Epithelial cell of esophagus (primary cell): ENCODE measurements at regions not wholly inside any gene's neighbourhood (a gene's known extent, or its start where the extent isn't known, plus 50 kb on each side); places are given as distances from the start of the nearest gene placed in this dataset.

Experiments
- DNase-seq: peaks from one replicate; pipeline ENCODE4 v3.0.0; 2010; ENCODE audit warnings: low read depth
- H3K4me3 ChIP-seq: 2 replicates; pipeline ENCODE4 v1.5.1; 2011; ENCODE audit warnings: mild to moderate bottlenecking, low read length, control low read depth
- TF ChIP-seq, protein P1 (sequence below): IDR thresholded peaks from 2 replicates; pipeline ENCODE4 v1.5.1; 2011; ENCODE audit warnings: low read depth, mild to moderate bottlenecking, low read length, control low read depth, inconsistent platforms; ENCODE audit not compliant: insufficient read depth; ENCODE audit errors: missing control alignments

DNA sequence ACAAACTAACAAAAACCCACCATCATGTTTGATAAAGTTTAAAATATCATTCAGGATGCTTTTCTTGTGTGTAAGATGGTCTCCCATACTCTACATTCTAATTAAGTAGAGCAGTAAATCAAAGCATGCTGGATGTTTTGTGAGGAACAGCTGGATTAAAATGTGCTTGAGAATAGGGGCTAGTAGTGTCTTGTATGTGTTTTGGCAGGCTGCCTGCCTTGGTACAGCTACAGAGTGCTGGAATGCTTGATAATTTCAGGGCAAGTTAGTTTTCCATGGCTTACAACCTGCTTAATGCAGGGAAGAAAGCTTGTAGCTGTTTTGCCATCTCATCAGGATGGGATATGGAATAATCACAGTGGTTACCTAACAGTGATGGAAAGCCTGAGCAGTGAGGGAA is 636.6 kb upstream of the MMS22L start:
- no peak overlapping the region for H3K4me3 ChIP-seq
- DNase-seq: peak; percentile 52

DNA sequence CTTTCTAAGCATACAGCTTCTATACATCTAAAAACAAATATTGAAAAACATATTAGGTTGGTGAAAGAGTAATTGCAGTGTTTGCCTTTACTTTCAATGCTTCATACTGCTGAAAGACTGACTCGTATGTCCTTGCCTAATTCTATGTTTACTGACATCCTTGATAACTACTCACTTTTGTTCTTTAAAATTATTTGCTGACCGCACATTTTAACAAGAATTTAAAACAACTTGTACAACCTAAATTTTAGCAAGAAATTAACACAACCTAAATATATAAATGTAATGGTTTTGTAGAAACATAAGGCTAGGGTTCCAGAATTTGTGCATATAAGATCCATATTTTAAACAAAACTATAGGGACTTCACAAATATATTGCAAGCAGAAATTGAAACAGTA is 640.2 kb upstream of the MMS22L start:
- H3K4me3 ChIP-seq: no peak overlapping the region
- TF ChIP-seq, protein P1, sequence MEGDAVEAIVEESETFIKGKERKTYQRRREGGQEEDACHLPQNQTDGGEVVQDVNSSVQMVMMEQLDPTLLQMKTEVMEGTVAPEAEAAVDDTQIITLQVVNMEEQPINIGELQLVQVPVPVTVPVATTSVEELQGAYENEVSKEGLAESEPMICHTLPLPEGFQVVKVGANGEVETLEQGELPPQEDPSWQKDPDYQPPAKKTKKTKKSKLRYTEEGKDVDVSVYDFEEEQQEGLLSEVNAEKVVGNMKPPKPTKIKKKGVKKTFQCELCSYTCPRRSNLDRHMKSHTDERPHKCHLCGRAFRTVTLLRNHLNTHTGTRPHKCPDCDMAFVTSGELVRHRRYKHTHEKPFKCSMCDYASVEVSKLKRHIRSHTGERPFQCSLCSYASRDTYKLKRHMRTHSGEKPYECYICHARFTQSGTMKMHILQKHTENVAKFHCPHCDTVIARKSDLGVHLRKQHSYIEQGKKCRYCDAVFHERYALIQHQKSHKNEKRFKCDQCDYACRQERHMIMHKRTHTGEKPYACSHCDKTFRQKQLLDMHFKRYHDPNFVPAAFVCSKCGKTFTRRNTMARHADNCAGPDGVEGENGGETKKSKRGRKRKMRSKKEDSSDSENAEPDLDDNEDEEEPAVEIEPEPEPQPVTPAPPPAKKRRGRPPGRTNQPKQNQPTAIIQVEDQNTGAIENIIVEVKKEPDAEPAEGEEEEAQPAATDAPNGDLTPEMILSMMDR: no peak

More for the DNA sequence above, 636.6 kb upstream of the MMS22L start:
- TF ChIP-seq, protein P1: no peak

DNA sequence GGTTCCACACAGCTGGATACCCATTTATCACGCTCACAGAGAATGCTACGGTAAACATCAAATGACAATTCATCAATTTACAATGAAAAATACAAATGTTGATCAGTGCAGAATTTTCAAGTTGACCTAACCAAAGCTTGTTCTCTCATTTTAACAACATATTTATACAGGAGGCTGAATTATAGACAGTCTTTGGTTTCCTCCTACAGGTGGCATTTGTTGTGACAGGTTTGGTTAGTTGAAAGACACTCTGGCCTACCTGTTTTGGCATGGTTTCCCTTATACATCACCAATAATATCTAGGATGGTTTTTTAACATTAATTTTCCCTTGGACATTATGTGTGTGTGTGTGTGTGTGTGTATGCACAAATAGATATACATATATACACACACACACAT is 642.5 kb upstream of the MMS22L start:
- H3K4me3 ChIP-seq: no peak overlapping the region
- TF ChIP-seq, protein P1: peak; percentile 58
- peak; percentile 50 for DNase-seq

More for the DNA sequence above, 640.2 kb upstream of the MMS22L start:
- DNase-seq: no peak

DNA sequence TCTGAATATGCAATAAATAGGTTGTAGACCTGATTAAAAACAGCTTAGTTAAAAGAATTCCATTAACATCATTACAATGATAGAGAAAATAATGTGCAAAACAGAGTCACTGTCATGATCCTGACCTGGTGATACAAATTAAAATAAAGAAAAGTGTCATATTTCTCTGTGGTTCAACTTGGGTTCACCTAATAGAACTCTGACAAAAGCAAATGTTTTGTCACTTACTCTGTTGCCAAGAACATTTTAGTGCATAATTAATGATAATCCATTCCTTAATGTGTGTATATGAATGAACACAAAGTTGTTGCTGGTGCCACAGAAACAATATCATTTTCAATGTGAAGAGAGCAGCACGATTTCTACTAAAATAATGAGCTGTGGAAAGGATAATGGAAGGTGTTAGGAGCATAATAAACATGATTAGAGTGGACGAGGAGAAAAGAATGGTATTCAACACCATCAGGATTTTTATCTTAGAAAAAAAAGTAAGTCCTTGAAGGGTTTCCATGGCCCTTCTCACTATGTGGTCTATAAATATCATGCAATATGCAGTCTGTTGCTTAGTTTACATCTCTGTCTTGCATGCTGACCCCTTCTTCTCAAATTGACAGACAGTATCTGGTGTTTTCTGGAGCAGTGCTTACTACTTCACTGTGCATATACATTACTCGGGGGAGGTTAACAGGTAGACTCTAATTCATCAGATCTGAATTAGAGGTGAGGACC is 656.6 kb upstream of the MMS22L start:
- no peak overlapping the region for H3K4me3 ChIP-seq
- TF ChIP-seq, protein P1: no peak
- no peak for DNase-seq

DNA sequence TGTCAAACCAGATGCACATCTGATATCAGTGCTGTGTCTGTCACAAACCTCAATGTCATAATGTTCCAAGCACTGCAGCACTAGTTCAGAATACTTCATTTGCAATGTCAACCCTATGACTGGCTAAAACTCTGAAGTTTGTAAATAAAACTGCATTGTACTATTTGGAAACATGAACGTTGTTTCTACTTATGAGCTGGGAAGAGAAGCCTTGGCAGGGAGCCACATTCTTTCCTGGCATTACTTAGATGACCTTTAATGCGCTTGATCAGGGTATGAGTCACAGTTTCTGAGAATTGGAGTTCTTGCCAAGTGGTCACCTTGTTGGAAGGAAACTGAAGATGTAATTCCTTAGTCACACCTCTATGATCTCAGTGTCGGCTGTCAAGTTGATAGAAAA is 664.8 kb upstream of the MMS22L start:
- H3K4me3 ChIP-seq: no peak overlapping the region
- TF ChIP-seq, protein P1: no peak
- peak; percentile 100 for DNase-seq

DNA sequence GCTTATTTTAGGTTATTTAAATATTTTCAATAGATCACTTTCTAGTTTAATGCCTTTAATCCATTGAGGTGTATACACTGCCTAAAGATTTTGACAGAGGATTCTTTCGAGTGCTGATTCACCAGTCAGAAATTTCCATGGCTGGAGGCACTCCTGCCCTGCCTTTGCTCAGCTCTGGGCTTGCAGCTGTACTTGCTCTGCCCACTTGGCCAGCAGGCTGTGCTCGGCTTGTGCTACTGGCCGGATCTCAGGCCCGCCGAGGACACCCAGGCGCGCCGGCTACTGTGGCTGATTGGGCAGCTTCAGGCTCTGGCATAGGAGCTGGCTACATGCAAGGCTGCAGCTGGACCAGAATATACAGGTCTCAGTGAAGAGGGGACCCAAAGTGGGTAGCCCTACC is 675.1 kb upstream of the MMS22L start:
- TF ChIP-seq, protein P1: peak; percentile 18
- DNase-seq: peak; percentile 86
- H3K4me3 ChIP-seq: no peak overlapping the region

DNA sequence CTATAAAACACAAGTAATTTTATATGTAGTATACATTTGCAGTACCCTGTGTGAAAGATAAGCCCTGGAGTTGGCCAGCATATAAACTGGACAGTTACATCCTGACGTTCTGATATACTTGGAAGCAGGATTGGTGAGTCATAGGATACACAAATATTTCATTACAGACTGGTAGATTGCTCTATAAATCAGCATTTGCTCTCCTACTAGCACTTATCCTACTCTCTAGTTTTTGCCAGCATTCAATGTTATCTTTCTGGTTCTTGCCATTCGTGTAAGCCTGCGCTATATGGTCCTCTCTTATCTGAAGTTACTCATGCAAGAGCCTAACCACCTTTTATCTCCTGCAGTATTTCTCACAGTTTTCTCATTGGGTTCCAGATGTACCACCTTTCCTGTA is 680.2 kb upstream of the MMS22L start:
- TF ChIP-seq, protein P1: no peak
- peak; percentile 51 for DNase-seq

More for the DNA sequence above, 680.2 kb upstream of the MMS22L start:
- no peak overlapping the region for H3K4me3 ChIP-seq
